ENCODE measurements at regions not wholly inside any gene's neighbourhood (a gene's known extent, or its start where the extent isn't known, plus 50 kb on each side); places are given as distances from the start of the nearest gene placed in this dataset.

GRCh38 chr18:59784694-59785093 lies 87.5 kb upstream of the CCBE1 start:
- Histone ChIP-seq H3K4me1 (no peaks in the 10 kb centered on the region), H3K36me3 (ENCODE audit: low read depth, missing control alignments) (no peaks in the 10 kb centered on the region), H3K9me3 (no peaks in the 10 kb centered on the region), H3K27me3 (no peaks in the 10 kb centered on the region), H3K27ac (no peak overlapping the region), H3K4me3 (no peak overlapping the region)
- TF ChIP-seq POLR2A (IDR thresholded peaks at IDR 0.05) = no peak
- no peak for TF ChIP-seq CTCF (IDR thresholded peaks at IDR 0.05)
- no peak for DNase-seq
- WGBS, 2 donors = 77 to 84% methylated on average over 3 of the region's 3 CpGs
- intact Hi-C loops (cut with DNase I; ENCODE audit: low total_unique reads) = no loop called here

- Histone ChIP-seq H3K4me1 (peaks cover 4% of the 10 kb centered on the region), H3K9me3 (no peaks in the 10 kb centered on the region), H3K27me3 (no peaks in the 10 kb centered on the region), H3K4me3 (no peak overlapping the region), H3K36me3 (ENCODE audit: low read depth, missing control alignments) (no peaks in the 10 kb centered on the region), H3K27ac (no peak overlapping the region)
- 45 to 46% methylated on average over 5 of the region's 5 CpGs for WGBS, 2 donors
- TF ChIP-seq POLR2A (IDR thresholded peaks at IDR 0.05) (no peak), CTCF (IDR thresholded peaks at IDR 0.05) (peak; percentile 31 to 50 (median 39))
- peak; percentile 59 for DNase-seq
- intact Hi-C loops (cut with DNase I; ENCODE audit: low total_unique reads) = no loop called here
Observed at GRCh38 chr18:59783138-59783537, 85.9 kb upstream of the CCBE1 start.

GRCh38 chr18:59779979-59780378 lies 82.8 kb upstream of the CCBE1 start:
- intact Hi-C loops (cut with DNase I; ENCODE audit: low total_unique reads) = no loop called here
- Histone ChIP-seq H3K36me3 (ENCODE audit: low read depth, missing control alignments) (no peaks in the 10 kb centered on the region), H3K9me3 (no peaks in the 10 kb centered on the region), H3K27ac (no peak overlapping the region), H3K27me3 (no peaks in the 10 kb centered on the region), H3K4me3 (no peak overlapping the region), H3K4me1 (peaks cover 4% of the 10 kb centered on the region)
- 19 to 37% methylated on average over 2 of the region's 2 CpGs for WGBS, 2 donors
- no peak for DNase-seq
- TF ChIP-seq CTCF (IDR thresholded peaks at IDR 0.05) = no peak

GRCh38 chr18:59778434-59778833 lies 81.2 kb upstream of the CCBE1 start:
- intact Hi-C loops (cut with DNase I; ENCODE audit: low total_unique reads) = no loop called here
- DNase-seq = no peak
- Histone ChIP-seq H3K27ac (no peak overlapping the region), H3K9me3 (no peaks in the 10 kb centered on the region), H3K27me3 (no peaks in the 10 kb centered on the region), H3K4me1 (peaks cover 4% of the 10 kb centered on the region), H3K4me3 (no peak overlapping the region), H3K36me3 (ENCODE audit: low read depth, missing control alignments) (no peaks in the 10 kb centered on the region)
- WGBS, 2 donors = 51 to 53% methylated on average over 1 of the region's 1 CpG
- no peak for TF ChIP-seq CTCF (IDR thresholded peaks at IDR 0.05)
- no peak for TF ChIP-seq POLR2A (IDR thresholded peaks at IDR 0.05)

GRCh38 chr18:59777636-59778035 lies 80.4 kb upstream of the CCBE1 start:
- Histone ChIP-seq H3K36me3 (ENCODE audit: low read depth, missing control alignments) (no peaks in the 10 kb centered on the region), H3K9me3 (no peaks in the 10 kb centered on the region), H3K27me3 (no peaks in the 10 kb centered on the region), H3K27ac (no peak overlapping the region), H3K4me3 (no peak overlapping the region), H3K4me1 (peaks cover 4% of the 10 kb centered on the region)
- 94 to 95% methylated on average over 5 of the region's 5 CpGs for WGBS, 2 donors
- DNase-seq = no peak
- intact Hi-C loops (cut with DNase I; ENCODE audit: low total_unique reads) = no loop called here
- TF ChIP-seq POLR2A (IDR thresholded peaks at IDR 0.05) (no peak), CTCF (IDR thresholded peaks at IDR 0.05) (no peak)
